IMR-90 (cell line): ENCODE measurements at regions not wholly inside any gene's neighbourhood (a gene's known extent, or its start where the extent isn't known, plus 50 kb on each side); places are given as distances from the start of the nearest gene placed in this dataset.

Source experiments
- ATAC-seq: fragments of 200-7000 bp; cut with Tn5 transposase; 2 replicates; pipeline ENCODE4 v1.9.1; 2020; ENCODE audit warnings: low read depth, mild to moderate bottlenecking, moderate library complexity
- BruUV-seq: library from RNA; stranded (reverse); fragments of 400-500 nt; replicated peaks from 2 replicates; lab custom pipeline; 2021; lab: Mats Ljungman, UMichigan
- CTCF ChIA-PET: fragments of 300-600 bp; formaldehyde crosslinking; extraction: SDS; loops from one replicate; lab custom pipeline; 2021; ENCODE audit warnings: antibody characterized with exemption; lab: Yijun Ruan, JAX
- POLR2A ChIA-PET: fragments of 300-600 bp; sonication (Branson Sonifier 250); formaldehyde crosslinking; loops from one replicate; lab custom pipeline; 2022; ENCODE audit warnings: antibody characterized with exemption; ENCODE audit not compliant: unreplicated experiment; lab: Charles Lee
- DNase-seq: peaks from one replicate; pipeline ENCODE4 v3.0.0; 2013
- H2AFZ ChIP-seq: replicated peaks from 2 replicates; pipeline ENCODE3; 2013; ENCODE audit warnings: low read length, mild to moderate bottlenecking; ENCODE audit not compliant: poor library complexity
- H2AK5ac ChIP-seq: 2 replicates; pipeline ENCODE4 v1.6.1; 2013; ENCODE audit warnings: low read depth, low read length, inconsistent platforms
- H2AK9ac ChIP-seq: replicated peaks from 2 replicates; pipeline ENCODE3; 2013; ENCODE audit warnings: mild to moderate bottlenecking, low read depth, low read length, moderate library complexity; ENCODE audit not compliant: poor library complexity
- H2BK120ac ChIP-seq: 2 replicates; pipeline ENCODE4 v1.6.1; 2013; ENCODE audit warnings: low read depth, low read length, inconsistent platforms
- H2BK15ac ChIP-seq: 3 replicates; pipeline ENCODE4 v1.6.1; 2013; ENCODE audit warnings: low read depth, low read length, inconsistent platforms
- H2BK20ac ChIP-seq: 2 replicates; pipeline ENCODE4 v1.6.1; 2013; ENCODE audit warnings: low read depth, mild to moderate bottlenecking, inconsistent platforms, low read length, moderate library complexity
- H2BK5ac ChIP-seq: 2 replicates; pipeline ENCODE4 v1.6.1; 2013; ENCODE audit warnings: mild to moderate bottlenecking, low read depth, low read length, inconsistent platforms; ENCODE audit not compliant: poor library complexity, severe bottlenecking
- H3K14ac ChIP-seq: replicated peaks from 2 replicates; pipeline ENCODE4 v1.6.1; 2013; ENCODE audit warnings: low read depth, low read length, inconsistent platforms
- H3K18ac ChIP-seq: 2 replicates; pipeline ENCODE4 v1.6.1; 2013; ENCODE audit warnings: low read depth, low read length, control low read depth
- H3K23ac ChIP-seq: 2 replicates; pipeline ENCODE4 v1.6.1; 2013; ENCODE audit warnings: low read depth, low read length, inconsistent platforms
- H3K27ac ChIP-seq: 2 replicates; pipeline ENCODE4 v1.5.1; 2013; ENCODE audit warnings: mild to moderate bottlenecking, control low read depth, low read length; ENCODE audit not compliant: insufficient read depth
- H3K27me3 ChIP-seq: 2 replicates; pipeline ENCODE4 v1.6.1; 2013; ENCODE audit warnings: low read length; ENCODE audit not compliant: control insufficient read depth, insufficient read depth
- H3K36me3 ChIP-seq: 2 replicates; pipeline ENCODE4 v1.6.1; 2013; ENCODE audit warnings: low read length, mixed read lengths; ENCODE audit not compliant: control insufficient read depth, insufficient read depth
- H3K4ac ChIP-seq: 2 replicates; pipeline ENCODE4 v1.6.1; 2013; ENCODE audit warnings: low read depth, low read length, inconsistent platforms
- H3K4me1 ChIP-seq: 2 replicates; pipeline ENCODE4 v1.6.1; 2013; ENCODE audit warnings: low read length, mixed read lengths; ENCODE audit not compliant: control insufficient read depth, insufficient read depth
- H3K4me2 ChIP-seq: 2 replicates; pipeline ENCODE4 v1.6.1; 2013; ENCODE audit warnings: low read depth, mild to moderate bottlenecking, control low read depth, low read length, moderate library complexity
- H3K4me3 ChIP-seq: 2 replicates; pipeline ENCODE4 v1.5.1; 2013; ENCODE audit warnings: low read depth, mild to moderate bottlenecking, control low read depth, low read length, moderate library complexity; ENCODE audit not compliant: insufficient read depth
- H3K56ac ChIP-seq: 2 replicates; pipeline ENCODE4 v1.6.1; 2013; ENCODE audit warnings: low read length, inconsistent platforms; ENCODE audit not compliant: insufficient read depth; ENCODE audit errors: extremely low read depth
- H3K79me1 ChIP-seq, 2 experiments: 2 replicates each; pipeline ENCODE4 v1.6.1; 2013; ENCODE audit warnings: low read length in 2 of 2, inconsistent platforms in 1 of 2, low read depth in 1 of 2
- H3K9ac ChIP-seq: 2 replicates; pipeline ENCODE4 v1.6.1; 2013; ENCODE audit warnings: low read depth, low read length, control low read depth
- H3K9me1 ChIP-seq: 2 replicates; pipeline ENCODE4 v1.6.1; 2013; ENCODE audit warnings: low read length, inconsistent platforms; ENCODE audit not compliant: insufficient read depth
- H3K9me3 ChIP-seq: 2 replicates; pipeline ENCODE4 v1.6.1; 2013; ENCODE audit warnings: low read length; ENCODE audit not compliant: control insufficient read depth, insufficient read depth
- H4K20me1 ChIP-seq: 2 replicates; pipeline ENCODE4 v1.6.1; 2013; ENCODE audit warnings: low read length, inconsistent platforms; ENCODE audit not compliant: insufficient read depth
- H4K5ac ChIP-seq: 2 replicates; pipeline ENCODE4 v1.6.1; 2013; ENCODE audit warnings: mild to moderate bottlenecking, low read depth, low read length, control low read depth
- H4K8ac ChIP-seq, 2 experiments: 2 replicates each; pipeline ENCODE4 v1.6.1; 2013; ENCODE audit warnings: low read depth in 2 of 2, low read length in 2 of 2, control low read depth in 1 of 2, inconsistent platforms in 1 of 2
- H4K91ac ChIP-seq: 2 replicates; pipeline ENCODE4 v1.6.1; 2013; ENCODE audit warnings: low read depth, low read length, inconsistent platforms; ENCODE audit not compliant: insufficient read depth
- CHD1 ChIP-seq: IDR thresholded peaks from 2 replicates; pipeline ENCODE4 v1.6.1; 2012; ENCODE audit warnings: low read depth, low read length, improper control_type of control experiment
- FOS ChIP-seq: fragments of 150-350 bp; IDR thresholded peaks from 2 replicates; pipeline ENCODE4 v1.6.1; 2016; ENCODE audit warnings: low read depth, low read length
- MAFK ChIP-seq: IDR thresholded peaks from 2 replicates; pipeline ENCODE4 v1.6.1; 2012; ENCODE audit warnings: low read depth, low read length, improper control_type of control experiment
- MAZ ChIP-seq: IDR thresholded peaks from 2 replicates; pipeline ENCODE4 v1.6.1; 2012; ENCODE audit warnings: low read depth, mild to moderate bottlenecking, low read length, improper control_type of control experiment, moderate library complexity, borderline replicate concordance
- MXI1 ChIP-seq: IDR thresholded peaks from 2 replicates; pipeline ENCODE4 v1.6.1; 2012; ENCODE audit warnings: low read depth, mild to moderate bottlenecking, low read length, moderate library complexity, borderline replicate concordance
- RCOR1 ChIP-seq: IDR thresholded peaks from 2 replicates; pipeline ENCODE4 v1.6.1; 2012; ENCODE audit warnings: mild to moderate bottlenecking, low read length, improper control_type of control experiment; ENCODE audit not compliant: insufficient replicate concordance
- USF2 ChIP-seq: fragments of 150-350 bp; IDR thresholded peaks from 2 replicates; pipeline ENCODE4 v1.6.1; 2017; ENCODE audit warnings: mild to moderate bottlenecking, antibody characterized with exemption, low read length, low read depth
- dilution Hi-C: fragments of 300-500 bp; cut with HindIII; formaldehyde crosslinking; loops from one replicate; pipeline ENCODE4 v1.14.3; 2018; ENCODE audit warnings: low sequenced_read_pairs; ENCODE audit not compliant: unreplicated experiment
- in situ Hi-C: fragments of 300-500 bp; cut with MboI; formaldehyde crosslinking; loops from 3 replicates; pipeline ENCODE4 v1.14.3; 2019; ENCODE audit warnings: low sequenced_read_pairs, inconsistent platforms, mixed read lengths
- intact Hi-C: fragments of 100-400 bp; cut with micrococcal nuclease; formaldehyde crosslinking; loops from 2 replicates; pipeline ENCODE4 v1.10.0; 2022
- TF ChIP-seq, protein P1 (sequence below): conservative IDR thresholded peaks from 2 replicates; pipeline ENCODE4 v1.5.1; 2012; ENCODE audit warnings: mild to moderate bottlenecking, low read depth, low read length, improper control_type of control experiment

DNA sequence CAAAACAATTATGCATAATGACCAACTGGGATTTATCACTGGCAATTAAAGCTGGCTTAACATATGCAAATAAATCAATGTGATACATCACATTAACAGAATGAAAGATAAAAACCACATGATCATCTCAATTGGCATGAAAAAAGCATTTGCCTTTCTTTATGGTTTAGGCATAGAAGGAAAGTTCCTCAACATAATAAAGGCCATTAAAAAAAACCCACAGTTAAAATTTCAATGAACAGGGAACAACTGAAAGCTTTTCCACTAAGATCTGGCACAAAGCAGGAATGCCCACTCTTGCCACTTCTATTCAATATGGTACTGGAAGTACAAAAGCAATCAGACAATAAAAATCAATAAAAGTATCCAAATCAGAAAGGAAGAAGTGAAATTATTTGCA lies 151.2 kb upstream of the CD180 start:
- dilution Hi-C loops = no loop called here
- ATAC-seq (no peak), DNase-seq (no peak)
- Histone ChIP-seq H4K5ac (no peak overlapping the region), H3K18ac (no peak overlapping the region), H4K20me1 (no peaks in the 10 kb centered on the region), H3K4me3 (no peak overlapping the region), H3K79me1 (no peaks in the 10 kb centered on the region), H4K91ac (no peak overlapping the region), H3K4ac (no peak overlapping the region), H3K9me3 (no peaks in the 10 kb centered on the region; the same call in 1 of the 2 replicates), H2AK5ac (no peak overlapping the region), H3K9ac (no peak overlapping the region), H3K23ac (no peak overlapping the region), H3K56ac (no peak overlapping the region), H3K27me3 (peaks cover 2% of the 10 kb centered on the region; the same call in 1 of the 2 replicates), H2BK15ac (no peak overlapping the region), H3K27ac (no peak overlapping the region), H3K36me3 (no peaks in the 10 kb centered on the region), H3K9me1 (no peaks in the 10 kb centered on the region), H3K4me2 (no peak overlapping the region), H2AFZ (no peak overlapping the region), H2BK20ac (no peak overlapping the region), H2AK9ac (no peak overlapping the region), H3K4me1 (no peaks in the 10 kb centered on the region), H4K8ac (no peak overlapping the region), H2BK5ac (no peak overlapping the region), H2BK120ac (no peak overlapping the region), H3K14ac (no peak overlapping the region)
- intact Hi-C loops = no loop called here
- in situ Hi-C loops = no loop called here
- no TSS peak for BruUV-seq
- ChIA-PET CTCF (no interaction called here), POLR2A (no interaction called here)
- TF ChIP-seq MAFK (no peak), FOS (no peak), MXI1 (no peak), CHD1 (no peak), MAZ (no peak), RCOR1 (no peak), USF2 (no peak)
- TF ChIP-seq, protein P1, sequence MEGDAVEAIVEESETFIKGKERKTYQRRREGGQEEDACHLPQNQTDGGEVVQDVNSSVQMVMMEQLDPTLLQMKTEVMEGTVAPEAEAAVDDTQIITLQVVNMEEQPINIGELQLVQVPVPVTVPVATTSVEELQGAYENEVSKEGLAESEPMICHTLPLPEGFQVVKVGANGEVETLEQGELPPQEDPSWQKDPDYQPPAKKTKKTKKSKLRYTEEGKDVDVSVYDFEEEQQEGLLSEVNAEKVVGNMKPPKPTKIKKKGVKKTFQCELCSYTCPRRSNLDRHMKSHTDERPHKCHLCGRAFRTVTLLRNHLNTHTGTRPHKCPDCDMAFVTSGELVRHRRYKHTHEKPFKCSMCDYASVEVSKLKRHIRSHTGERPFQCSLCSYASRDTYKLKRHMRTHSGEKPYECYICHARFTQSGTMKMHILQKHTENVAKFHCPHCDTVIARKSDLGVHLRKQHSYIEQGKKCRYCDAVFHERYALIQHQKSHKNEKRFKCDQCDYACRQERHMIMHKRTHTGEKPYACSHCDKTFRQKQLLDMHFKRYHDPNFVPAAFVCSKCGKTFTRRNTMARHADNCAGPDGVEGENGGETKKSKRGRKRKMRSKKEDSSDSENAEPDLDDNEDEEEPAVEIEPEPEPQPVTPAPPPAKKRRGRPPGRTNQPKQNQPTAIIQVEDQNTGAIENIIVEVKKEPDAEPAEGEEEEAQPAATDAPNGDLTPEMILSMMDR = no peak
